HG03280 (cell line): ENCODE measurements at regions not wholly inside any gene's neighbourhood (a gene's known extent, or its start where the extent isn't known, plus 50 kb on each side); places are given as distances from the start of the nearest gene placed in this dataset.

ENCODE experiments used
- ATAC-seq: cut with Tn5 transposase; IDR thresholded peaks from one replicate; pipeline ENCODE4 v1.9.1; 2021; ENCODE audit warnings: mild to moderate bottlenecking, moderate library complexity; ENCODE audit not compliant: unreplicated experiment

GRCh38 chr7:115883629-115884028 lies 146.9 kb downstream of the TFEC start:
- ATAC-seq: no peak

GRCh38 chr7:115881476-115881875 lies 149.1 kb downstream of the TFEC start:
- ATAC-seq: no peak

GRCh38 chr7:115879171-115879570 lies 151.4 kb downstream of the TFEC start:
- no peak for ATAC-seq

GRCh38 chr7:115869801-115870200 lies 160.8 kb downstream of the TFEC start:
- no peak for ATAC-seq

DNA sequence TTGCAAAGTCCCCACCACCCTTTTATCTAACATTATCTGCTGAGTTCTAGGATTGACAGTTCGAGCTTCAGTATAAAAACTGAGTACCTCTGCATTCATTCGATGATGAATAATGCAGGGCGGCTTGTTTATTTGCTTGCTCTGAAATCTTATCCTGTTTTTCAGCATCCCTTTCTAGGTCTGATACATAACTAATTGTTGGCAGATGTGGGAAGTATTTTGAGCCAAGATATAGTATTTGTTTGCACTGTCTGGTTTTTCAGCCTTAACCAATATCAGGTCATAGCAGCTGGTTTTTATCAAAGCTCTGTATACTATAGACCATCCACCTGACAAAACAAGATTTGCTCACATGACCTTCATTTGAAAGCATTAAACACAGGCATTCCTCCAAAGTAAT lies 161.4 kb downstream of the TFEC start:
- ATAC-seq: no peak

DNA sequence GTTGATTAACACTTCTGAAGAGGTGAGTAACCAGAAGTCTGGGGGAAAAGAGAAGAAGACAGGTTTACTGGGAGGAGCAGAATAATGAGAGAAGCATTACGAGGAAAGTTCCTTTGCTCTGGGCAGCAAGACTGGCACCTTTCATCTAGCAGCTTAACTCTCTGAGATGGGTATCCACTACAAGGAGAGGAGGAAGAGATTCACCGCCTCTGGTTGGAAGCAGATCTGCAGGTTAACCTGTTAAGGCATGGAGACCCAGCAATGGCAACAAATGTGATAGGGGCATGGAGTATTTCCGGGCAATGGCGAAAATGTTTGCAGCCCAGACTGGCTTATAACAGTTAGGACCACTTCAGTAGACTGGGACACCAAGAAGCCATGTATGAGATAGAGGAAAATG lies 162.2 kb downstream of the TFEC start:
- no peak for ATAC-seq

- no peak for ATAC-seq
These were observed 166.5 kb downstream of the TFEC start for GRCh38 chr7:115864082-115864481.

DNA sequence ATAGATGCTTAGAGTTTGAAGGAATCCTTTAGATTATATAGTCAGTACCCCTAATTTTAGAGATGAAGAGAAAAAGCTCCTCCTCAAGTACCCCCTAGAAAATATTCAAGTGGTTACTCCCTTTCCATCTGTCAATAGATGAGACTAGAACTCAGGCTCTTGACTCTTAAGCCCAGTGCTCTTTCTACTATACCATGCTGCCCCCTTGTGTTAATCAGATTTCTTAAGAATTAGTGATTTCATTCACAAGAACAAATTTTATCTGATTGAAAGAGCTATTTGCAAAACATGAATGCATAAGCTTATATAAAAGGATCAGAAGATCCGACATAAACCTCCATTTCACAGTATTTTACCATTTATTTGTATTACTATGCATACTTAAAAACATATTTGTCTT lies 179.3 kb downstream of the TFEC start:
- no peak for ATAC-seq

GRCh38 chr7:115850774-115851173 lies 179.8 kb downstream of the TFEC start:
- no peak for ATAC-seq

GRCh38 chr7:115844857-115845256 lies 185.7 kb downstream of the TFEC start:
- no peak for ATAC-seq

- no peak for ATAC-seq
These were observed 189.9 kb downstream of the TFEC start for GRCh38 chr7:115840702-115841101.

GRCh38 chr7:115838829-115839228 lies 191.7 kb downstream of the TFEC start:
- ATAC-seq: no peak

DNA sequence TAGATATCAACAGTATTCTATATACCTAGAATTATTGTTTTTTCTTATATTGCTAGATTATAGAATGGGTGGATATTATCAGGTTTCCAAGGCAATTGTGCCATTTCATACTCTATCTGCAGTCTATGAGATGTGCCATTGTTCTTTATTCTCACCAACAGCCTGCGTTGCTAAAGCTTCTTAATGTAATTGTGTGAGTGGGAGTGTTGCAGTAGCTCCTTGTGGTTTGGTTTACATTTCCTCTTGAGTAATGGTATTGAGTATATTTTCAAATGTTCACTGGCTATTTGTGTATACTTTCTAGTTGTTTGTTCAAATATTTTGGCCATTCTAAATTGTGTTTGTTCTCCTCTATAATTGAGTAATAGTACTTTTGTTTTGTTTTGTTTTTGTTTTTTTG lies 199.2 kb downstream of the TFEC start:
- no peak for ATAC-seq

DNA sequence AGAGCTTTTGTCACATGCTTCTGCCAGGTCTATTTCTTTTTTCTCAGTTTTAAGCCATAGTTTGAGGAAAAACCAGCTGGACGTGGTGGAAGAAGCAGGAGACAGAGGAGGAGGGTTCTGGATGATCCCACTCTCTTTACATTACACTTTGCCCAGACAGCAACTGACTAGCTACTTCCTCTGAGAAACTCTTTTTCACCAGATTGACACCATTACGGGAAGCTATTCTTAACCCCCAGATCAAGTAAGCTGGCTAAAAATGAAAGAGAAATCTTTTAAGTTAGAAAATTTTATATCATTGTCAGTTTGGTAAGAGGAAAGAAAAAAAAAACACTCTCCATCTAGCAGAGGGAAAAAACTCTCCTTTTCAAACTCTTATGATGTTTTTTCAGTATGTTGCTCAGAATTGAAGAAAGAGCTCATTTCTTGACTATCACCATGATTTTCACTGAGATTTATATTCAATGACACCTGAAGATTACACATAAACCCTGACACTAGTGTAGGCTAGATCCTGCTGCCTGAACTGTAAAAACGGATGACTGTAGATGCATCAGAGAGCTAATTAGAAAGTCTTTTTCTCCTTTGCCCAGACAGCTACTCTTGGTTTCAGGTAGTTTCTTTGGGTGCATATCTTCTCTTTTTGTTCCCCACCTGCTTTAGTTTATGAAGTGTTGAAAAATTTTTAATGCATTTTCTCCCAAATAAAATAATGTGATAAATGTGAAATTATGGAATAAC lies 203.1 kb downstream of the TFEC start:
- ATAC-seq: no peak

GRCh38 chr7:115825456-115826115 lies 205.0 kb downstream of the TFEC start:
- ATAC-seq: no peak

GRCh38 chr7:115822801-115823200 lies 207.8 kb downstream of the TFEC start:
- ATAC-seq: no peak

GRCh38 chr7:115822380-115822779 lies 208.2 kb downstream of the TFEC start:
- no peak for ATAC-seq

GRCh38 chr7:115816318-115816974 lies 214.1 kb downstream of the TFEC start:
- no peak for ATAC-seq

- ATAC-seq: no peak
These were observed 217.8 kb downstream of the TFEC start for GRCh38 chr7:115812794-115813193.

- no peak for ATAC-seq
These were observed 225.1 kb downstream of the TFEC start for GRCh38 chr7:115805458-115805857.

DNA sequence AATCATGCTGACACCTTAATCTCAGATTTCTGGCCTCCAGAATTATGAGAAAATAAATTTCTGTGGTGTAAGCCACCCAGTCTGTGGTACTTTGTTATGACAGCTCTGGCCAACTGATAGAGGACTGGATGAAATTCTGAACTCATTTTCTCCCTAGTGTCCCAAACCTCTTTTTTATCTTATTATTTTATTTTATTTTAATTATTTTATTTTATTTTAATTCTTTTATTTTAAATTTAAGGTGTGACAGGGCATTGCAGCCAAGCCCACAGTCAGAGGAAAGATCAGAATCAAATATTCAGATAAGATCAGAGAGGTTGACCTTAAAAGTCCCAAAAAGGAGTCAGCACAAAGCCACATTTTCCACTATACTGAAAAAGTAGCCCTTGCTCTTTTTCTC lies 228.1 kb downstream of the TFEC start:
- no peak for ATAC-seq

DNA sequence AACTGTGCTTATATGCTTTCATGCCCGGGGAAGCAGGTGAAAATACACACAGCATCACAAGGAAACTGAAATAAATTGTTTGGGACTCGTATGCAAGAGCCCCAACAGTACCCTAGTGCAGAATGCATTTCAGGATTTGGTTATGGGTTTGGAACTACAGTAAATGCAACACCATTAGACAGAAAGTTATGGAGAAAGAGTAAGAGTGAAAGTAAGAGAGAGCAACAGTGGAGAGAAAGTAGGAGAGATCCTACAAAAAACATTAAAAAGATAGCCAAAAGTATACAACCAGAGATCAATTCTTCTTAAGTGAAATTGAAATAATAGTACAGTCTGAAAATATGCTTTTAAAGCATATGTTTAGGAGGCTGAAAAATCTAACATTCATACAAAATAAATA lies 231.1 kb downstream of the TFEC start:
- ATAC-seq: no peak
